NCI-H2107 treated with DMSO at 0.1 percent for 48 hours (cell line): ENCODE measurements at regions not wholly inside any gene's neighbourhood (a gene's known extent, or its start where the extent isn't known, plus 50 kb on each side); places are given as distances from the start of the nearest gene placed in this dataset.

Experiments
- DNase-seq: peaks from one replicate; lab custom pipeline; 2025; ENCODE audit not compliant: unreplicated experiment; lab: John Stamatoyannopoulos, UW

- no peak for DNase-seq
These were observed 314.9 kb downstream of the TLE3 start for GRCh38 chr15:69782809-69783208.

GRCh38 chr15:69783211-69783610 is 314.5 kb downstream of the TLE3 start:
- DNase-seq: peak; percentile 8

DNA sequence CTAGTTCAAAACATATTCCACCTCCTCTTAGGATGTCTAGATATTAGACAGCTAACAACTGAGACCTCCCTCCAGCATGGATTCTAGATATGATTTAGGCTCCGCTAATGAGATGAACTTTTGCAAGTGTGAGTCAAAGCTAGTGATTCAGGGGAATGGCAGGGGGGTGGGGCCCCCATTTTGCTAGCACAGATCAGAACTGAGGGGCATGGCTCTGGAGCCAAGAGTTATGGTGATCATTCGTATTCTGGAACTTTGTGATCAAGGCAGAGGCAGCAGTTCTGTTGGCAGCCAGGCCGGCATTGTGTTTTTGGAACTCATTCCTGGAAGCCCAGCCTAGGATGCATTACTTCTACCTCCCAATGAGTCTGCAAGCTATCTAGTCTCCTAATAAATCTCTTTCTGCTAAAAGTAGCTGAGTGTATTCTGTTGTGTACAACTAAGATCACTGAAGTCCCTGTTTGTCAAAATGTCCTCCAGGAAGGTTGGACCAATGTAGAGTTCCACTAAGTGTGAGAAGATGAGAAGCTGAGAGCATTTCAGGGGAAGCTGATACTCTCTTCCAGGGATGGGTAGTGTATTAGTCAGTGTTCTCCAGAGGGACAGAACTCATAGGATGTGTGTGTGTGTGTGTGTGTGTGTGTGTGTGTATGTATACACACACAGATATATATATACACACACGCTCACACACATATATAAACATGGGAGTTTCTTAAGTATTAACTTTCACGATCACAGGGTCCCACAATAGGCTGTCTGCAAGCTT is 312.7 kb downstream of the TLE3 start:
- DNase-seq: no peak

GRCh38 chr15:69786136-69786701 is 311.5 kb downstream of the TLE3 start:
- DNase-seq: no peak

DNA sequence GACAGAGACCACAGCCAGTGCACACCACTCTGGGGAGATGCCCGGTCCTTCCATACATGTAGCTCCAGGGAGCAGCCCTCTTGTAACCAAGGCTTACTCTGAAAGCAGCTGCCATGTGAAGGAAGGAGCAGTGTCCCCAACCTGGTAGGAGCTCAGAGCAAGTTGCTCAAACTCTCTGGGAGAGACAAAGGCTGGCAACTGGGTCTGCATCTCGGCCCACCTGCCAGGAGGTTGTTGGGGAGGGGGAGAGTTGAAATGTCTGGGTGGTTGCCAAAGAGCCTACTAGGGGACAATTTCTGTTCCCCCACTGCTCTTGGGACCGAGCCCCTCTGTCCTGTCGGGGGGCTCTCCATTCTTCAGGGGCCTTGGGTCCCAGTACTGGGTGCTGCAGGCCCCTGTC is 309.9 kb downstream of the TLE3 start:
- no peak for DNase-seq

GRCh38 chr15:69789648-69790393 is 307.9 kb downstream of the TLE3 start:
- DNase-seq: no peak

- no peak for DNase-seq
These were observed 307.1 kb downstream of the TLE3 start for GRCh38 chr15:69790632-69791031.

- DNase-seq: no peak
These were observed 304.9 kb downstream of the TLE3 start for GRCh38 chr15:69792823-69793222.

DNA sequence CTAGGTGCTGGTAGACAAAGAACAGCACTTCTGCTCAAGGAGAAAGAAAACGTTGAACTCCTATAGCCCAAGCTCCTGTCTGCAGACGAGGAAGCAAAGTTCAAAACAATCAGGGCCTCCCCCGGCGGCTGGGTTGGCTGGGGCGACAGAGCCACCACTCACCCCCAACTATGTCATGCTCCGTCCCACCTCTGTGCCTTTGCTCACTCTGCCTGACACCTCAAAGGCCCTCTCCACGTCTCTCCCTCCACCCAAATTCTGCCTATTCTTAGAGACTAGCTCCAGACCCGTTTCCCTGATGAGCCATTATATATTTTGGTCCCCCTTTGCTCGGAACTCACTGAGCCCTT is 304.3 kb downstream of the TLE3 start:
- no peak for DNase-seq

- DNase-seq: no peak
These were observed 303.8 kb downstream of the TLE3 start for GRCh38 chr15:69793781-69794451.

DNA sequence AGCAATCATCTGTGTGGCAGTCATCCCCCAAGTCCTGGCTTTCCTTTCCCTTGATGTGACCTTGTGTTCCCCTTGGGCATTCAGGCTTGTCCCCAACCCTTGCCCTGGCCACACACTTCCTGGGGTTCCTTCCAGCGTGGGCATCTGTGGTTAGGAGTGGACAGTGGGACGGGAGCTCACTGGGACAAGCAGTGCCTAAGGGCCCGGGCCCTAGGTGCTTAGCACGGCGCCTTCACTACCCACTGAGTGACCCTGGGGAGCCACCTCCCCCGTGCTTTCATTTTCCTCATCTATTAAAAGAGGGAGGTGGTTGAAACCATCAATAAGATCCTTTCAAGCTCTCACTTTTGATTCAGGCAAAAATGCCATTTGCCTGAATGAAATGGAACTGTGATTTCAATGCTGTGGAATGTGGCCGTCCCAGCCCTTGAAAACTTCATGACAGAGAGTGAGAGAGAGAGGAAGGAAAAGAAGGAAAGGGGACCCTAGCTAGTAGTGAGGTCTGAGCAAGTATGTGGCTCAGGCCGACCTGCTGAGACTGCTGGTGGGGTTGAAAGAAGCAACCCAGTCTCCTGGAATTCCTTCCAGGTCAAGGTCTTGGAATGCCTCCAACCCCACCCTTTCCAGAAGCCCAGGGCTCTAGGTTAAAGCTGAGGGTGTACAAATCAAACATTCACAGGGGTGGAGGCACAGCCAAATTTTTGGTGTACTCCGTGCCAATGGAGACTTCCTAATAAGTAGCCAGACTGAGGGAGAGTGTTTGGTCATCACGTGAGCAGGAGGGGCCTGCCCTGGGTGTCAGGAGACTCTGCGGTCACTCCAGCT is 302.9 kb downstream of the TLE3 start:
- no peak for DNase-seq

GRCh38 chr15:69795601-69796000 is 302.1 kb downstream of the TLE3 start:
- DNase-seq: no peak

- DNase-seq: no peak
These were observed 300.6 kb downstream of the TLE3 start for GRCh38 chr15:69797051-69797595.

- no peak for DNase-seq
These were observed 300.1 kb downstream of the TLE3 start for GRCh38 chr15:69797615-69798014.

GRCh38 chr15:69798481-69799250 is 299.1 kb downstream of the TLE3 start:
- DNase-seq: no peak

GRCh38 chr15:69801144-69801543 is 296.6 kb downstream of the TLE3 start:
- no peak for DNase-seq

DNA sequence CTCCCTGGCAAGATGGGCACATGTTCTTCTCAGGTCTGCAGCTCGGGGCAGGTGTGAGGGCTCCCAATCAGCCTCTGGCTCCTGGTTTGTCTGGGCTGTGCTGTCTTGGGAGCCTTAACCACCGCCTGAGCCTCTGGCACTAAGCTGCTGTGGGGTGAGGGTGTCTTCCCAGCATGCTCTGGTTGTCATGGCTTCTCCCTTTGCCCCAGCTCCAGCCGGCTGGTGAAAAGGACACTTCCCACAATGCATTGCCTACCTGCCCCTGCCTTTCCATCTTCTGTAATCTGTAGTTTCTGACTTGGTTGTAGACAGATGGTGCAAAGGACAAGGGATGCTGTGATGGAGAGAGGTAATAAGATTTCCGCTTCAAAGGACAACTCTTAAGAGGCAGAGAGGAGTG is 295.3 kb downstream of the TLE3 start:
- no peak for DNase-seq

DNA sequence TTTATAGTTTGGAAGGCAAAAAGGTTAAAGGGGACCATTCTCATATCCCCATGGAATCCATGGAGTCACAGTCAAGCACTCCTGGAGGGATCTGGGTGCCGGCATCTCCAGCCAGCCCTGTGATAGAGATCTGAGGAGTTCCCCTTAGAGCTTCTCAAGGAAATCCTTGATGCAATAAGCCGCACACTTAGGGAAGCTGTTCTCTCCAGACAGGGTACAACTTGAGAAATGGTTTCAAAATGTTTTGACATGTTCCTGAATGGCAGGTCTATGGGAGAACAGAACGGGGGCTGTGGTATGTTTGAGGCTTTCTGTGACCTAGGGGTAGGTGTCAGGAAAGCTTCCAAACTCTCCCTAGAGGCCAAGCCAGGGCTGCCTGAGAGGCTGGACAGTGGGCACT is 292.9 kb downstream of the TLE3 start:
- no peak for DNase-seq

DNA sequence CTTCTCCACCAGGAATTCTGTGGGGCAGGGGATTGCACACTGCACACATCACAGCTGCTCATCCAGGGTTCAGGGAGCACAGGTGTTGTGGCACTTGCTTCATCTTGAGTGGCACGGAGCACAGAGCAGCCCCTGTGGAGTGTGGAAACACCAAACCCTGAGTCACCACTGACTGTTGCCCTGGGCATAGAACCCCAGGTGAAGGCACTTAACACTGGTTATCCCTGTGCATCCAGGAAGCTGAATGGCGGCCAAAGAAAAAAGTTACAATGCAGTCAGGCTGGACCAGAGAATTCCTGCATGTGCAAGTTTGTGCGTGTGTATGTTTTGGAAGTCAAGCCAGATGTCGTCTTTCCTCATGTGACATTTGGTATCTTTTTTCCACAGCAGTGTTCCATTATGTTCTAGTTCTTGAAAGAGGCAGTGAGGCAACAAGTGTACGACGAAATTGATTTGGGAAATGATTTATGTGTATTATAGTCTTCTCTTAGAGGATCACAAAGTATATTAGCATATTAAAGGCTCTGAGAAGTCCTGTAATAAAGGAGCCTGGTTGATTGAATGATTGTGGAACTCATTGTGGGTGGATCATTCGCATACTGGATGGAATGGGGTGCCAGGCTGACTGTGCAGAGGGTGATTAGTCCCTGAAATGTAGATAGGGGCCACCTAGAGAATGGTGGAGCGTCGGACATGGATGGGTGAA is 292.3 kb downstream of the TLE3 start:
- no peak for DNase-seq
